H1 (cell line): ENCODE measurements at regions not wholly inside any gene's neighbourhood (a gene's known extent, or its start where the extent isn't known, plus 50 kb on each side); places are given as distances from the start of the nearest gene placed in this dataset.

Experiments
- BACH1 ChIP-seq: IDR thresholded peaks from 2 replicates; pipeline ENCODE4 v1.6.1; 2012; ENCODE audit warnings: low read length, improper control_type of control experiment
- CBX5 ChIP-seq: fragments of 300-800, 300-1000 bp; sonication (generic); IDR thresholded peaks from 2 replicates; pipeline ENCODE4 v1.7.1; 2016; ENCODE audit warnings: antibody characterized with exemption, low read length, low read depth
- CHD2 ChIP-seq: IDR thresholded peaks from 2 replicates; pipeline ENCODE4 v1.6.1; 2012; ENCODE audit warnings: low read length, improper control_type of control experiment
- CREB1 ChIP-seq: IDR thresholded peaks from 2 replicates; pipeline ENCODE4 v1.6.1; 2012; ENCODE audit warnings: inconsistent platforms
- GABPA ChIP-seq: IDR thresholded peaks from 2 replicates; pipeline ENCODE4 v1.6.1; 2011; ENCODE audit warnings: mild to moderate bottlenecking, low read length, moderate library complexity, borderline replicate concordance; ENCODE audit not compliant: insufficient read depth
- PHF8 ChIP-seq: fragments of 200-600 bp; sonication (generic); conservative IDR thresholded peaks from 2 replicates; pipeline ENCODE4 v1.7.1; 2012; ENCODE audit warnings: low read depth, mild to moderate bottlenecking, inconsistent platforms, low read length, moderate library complexity
- POLR2AphosphoS5 ChIP-seq: IDR thresholded peaks from 2 replicates; pipeline ENCODE4 v1.6.1; 2011; ENCODE audit warnings: low read depth, low read length
- RAD21 ChIP-seq, 2 experiments: IDR thresholded peaks in 1 of 2; conservative IDR thresholded peaks in 1 of 2; 2 replicates each; pipeline ENCODE4 v1.6.1; 2011; ENCODE audit warnings: low read depth in 2 of 2, low read length in 2 of 2, improper control_type of control experiment in 1 of 2, inconsistent platforms in 1 of 2, mild to moderate bottlenecking in 1 of 2, moderate library complexity in 1 of 2
- SIN3A ChIP-seq, 2 experiments: IDR thresholded peaks in 1 of 2; conservative IDR thresholded peaks in 1 of 2; 2 replicates each; pipeline ENCODE4 v1.6.1; 2011 to 2012; ENCODE audit warnings: low read length in 2 of 2, improper control_type of control experiment in 1 of 2, low read depth in 1 of 2, mild to moderate bottlenecking in 1 of 2
- SP2 ChIP-seq: IDR thresholded peaks from 2 replicates; pipeline ENCODE4 v1.6.1; 2012; ENCODE audit warnings: mild to moderate bottlenecking, low read length, inconsistent platforms
- TF ChIP-seq, protein P1 (sequence below): fragments of 300-600 bp; sonication (generic); IDR thresholded peaks from 2 replicates; pipeline ENCODE4 v1.7.1; 2012; ENCODE audit warnings: low read length, moderate library complexity, mild to moderate bottlenecking, inconsistent platforms; ENCODE audit not compliant: insufficient replicate concordance

DNA sequence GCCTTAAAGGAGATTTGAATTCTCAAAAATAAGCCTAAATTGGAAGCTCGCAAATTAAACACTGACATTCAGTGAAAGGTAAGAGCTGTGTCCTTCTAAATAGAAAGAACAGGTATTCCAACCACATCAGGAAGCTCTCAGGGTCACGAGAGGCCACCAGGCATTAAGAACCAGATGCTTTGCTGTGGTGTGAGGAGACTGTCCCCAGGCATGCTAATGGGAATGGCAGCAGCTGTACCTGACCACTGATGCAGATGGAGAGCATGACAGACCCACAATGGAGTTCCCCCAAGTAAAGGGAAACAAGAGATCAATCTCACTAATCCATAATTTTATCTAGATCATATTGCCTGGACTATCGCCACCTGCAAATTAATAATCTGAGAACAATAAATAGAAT is 658.9 kb upstream of the NOX3 start (continued):
- TF ChIP-seq, protein P1, sequence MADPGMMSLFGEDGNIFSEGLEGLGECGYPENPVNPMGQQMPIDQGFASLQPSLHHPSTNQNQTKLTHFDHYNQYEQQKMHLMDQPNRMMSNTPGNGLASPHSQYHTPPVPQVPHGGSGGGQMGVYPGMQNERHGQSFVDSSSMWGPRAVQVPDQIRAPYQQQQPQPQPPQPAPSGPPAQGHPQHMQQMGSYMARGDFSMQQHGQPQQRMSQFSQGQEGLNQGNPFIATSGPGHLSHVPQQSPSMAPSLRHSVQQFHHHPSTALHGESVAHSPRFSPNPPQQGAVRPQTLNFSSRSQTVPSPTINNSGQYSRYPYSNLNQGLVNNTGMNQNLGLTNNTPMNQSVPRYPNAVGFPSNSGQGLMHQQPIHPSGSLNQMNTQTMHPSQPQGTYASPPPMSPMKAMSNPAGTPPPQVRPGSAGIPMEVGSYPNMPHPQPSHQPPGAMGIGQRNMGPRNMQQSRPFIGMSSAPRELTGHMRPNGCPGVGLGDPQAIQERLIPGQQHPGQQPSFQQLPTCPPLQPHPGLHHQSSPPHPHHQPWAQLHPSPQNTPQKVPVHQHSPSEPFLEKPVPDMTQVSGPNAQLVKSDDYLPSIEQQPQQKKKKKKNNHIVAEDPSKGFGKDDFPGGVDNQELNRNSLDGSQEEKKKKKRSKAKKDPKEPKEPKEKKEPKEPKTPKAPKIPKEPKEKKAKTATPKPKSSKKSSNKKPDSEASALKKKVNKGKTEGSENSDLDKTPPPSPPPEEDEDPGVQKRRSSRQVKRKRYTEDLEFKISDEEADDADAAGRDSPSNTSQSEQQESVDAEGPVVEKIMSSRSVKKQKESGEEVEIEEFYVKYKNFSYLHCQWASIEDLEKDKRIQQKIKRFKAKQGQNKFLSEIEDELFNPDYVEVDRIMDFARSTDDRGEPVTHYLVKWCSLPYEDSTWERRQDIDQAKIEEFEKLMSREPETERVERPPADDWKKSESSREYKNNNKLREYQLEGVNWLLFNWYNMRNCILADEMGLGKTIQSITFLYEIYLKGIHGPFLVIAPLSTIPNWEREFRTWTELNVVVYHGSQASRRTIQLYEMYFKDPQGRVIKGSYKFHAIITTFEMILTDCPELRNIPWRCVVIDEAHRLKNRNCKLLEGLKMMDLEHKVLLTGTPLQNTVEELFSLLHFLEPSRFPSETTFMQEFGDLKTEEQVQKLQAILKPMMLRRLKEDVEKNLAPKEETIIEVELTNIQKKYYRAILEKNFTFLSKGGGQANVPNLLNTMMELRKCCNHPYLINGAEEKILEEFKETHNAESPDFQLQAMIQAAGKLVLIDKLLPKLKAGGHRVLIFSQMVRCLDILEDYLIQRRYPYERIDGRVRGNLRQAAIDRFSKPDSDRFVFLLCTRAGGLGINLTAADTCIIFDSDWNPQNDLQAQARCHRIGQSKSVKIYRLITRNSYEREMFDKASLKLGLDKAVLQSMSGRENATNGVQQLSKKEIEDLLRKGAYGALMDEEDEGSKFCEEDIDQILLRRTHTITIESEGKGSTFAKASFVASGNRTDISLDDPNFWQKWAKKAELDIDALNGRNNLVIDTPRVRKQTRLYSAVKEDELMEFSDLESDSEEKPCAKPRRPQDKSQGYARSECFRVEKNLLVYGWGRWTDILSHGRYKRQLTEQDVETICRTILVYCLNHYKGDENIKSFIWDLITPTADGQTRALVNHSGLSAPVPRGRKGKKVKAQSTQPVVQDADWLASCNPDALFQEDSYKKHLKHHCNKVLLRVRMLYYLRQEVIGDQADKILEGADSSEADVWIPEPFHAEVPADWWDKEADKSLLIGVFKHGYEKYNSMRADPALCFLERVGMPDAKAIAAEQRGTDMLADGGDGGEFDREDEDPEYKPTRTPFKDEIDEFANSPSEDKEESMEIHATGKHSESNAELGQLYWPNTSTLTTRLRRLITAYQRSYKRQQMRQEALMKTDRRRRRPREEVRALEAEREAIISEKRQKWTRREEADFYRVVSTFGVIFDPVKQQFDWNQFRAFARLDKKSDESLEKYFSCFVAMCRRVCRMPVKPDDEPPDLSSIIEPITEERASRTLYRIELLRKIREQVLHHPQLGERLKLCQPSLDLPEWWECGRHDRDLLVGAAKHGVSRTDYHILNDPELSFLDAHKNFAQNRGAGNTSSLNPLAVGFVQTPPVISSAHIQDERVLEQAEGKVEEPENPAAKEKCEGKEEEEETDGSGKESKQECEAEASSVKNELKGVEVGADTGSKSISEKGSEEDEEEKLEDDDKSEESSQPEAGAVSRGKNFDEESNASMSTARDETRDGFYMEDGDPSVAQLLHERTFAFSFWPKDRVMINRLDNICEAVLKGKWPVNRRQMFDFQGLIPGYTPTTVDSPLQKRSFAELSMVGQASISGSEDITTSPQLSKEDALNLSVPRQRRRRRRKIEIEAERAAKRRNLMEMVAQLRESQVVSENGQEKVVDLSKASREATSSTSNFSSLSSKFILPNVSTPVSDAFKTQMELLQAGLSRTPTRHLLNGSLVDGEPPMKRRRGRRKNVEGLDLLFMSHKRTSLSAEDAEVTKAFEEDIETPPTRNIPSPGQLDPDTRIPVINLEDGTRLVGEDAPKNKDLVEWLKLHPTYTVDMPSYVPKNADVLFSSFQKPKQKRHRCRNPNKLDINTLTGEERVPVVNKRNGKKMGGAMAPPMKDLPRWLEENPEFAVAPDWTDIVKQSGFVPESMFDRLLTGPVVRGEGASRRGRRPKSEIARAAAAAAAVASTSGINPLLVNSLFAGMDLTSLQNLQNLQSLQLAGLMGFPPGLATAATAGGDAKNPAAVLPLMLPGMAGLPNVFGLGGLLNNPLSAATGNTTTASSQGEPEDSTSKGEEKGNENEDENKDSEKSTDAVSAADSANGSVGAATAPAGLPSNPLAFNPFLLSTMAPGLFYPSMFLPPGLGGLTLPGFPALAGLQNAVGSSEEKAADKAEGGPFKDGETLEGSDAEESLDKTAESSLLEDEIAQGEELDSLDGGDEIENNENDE, result no peak
- TF ChIP-seq BACH1 (no peak), CBX5 (no peak), POLR2AphosphoS5 (no peak), SIN3A (conservative IDR thresholded peaks at IDR 0.05 in 1 of 2, IDR thresholded peaks at IDR 0.05 in 1 of 2; ENCODE audit: low read depth in 1 of 2, low read length in 2 of 2) (no peak), RAD21 (IDR thresholded peaks at IDR 0.05 in 1 of 2, conservative IDR thresholded peaks at IDR 0.05 in 1 of 2; ENCODE audit: low read depth in 2 of 2, low read length in 2 of 2) (no peak), CREB1 (no peak), PHF8 (no peak), GABPA (no peak), CHD2 (no peak), SP2 (no peak)
